GM04504 (cell line): ENCODE measurements at regions not wholly inside any gene's neighbourhood (a gene's known extent, or its start where the extent isn't known, plus 50 kb on each side); places are given as distances from the start of the nearest gene placed in this dataset.
"Not testable (repeated sequence)": the region's sequence is repeated elsewhere in the genome, so short reads cannot be mapped to it uniquely, and the experiment has no call there.

Source experiments
- DNase-seq: peaks from one replicate; pipeline ENCODE4 v3.0.0-alpha.2; 2012; ENCODE audit warnings: low read depth

- DNase-seq: not testable (repeated sequence)
Observed at GRCh38 chr12:46617737-46618136, 208.1 kb downstream of the SLC38A4 start.

GRCh38 chr12:46617167-46617566 lies 208.6 kb downstream of the SLC38A4 start:
- peak; percentile 89 for DNase-seq

- no peak for DNase-seq
Observed at GRCh38 chr12:46610754-46611153, 215.0 kb downstream of the SLC38A4 start.

GRCh38 chr12:46609674-46610073 lies 216.1 kb downstream of the SLC38A4 start:
- DNase-seq: no peak

- no peak for DNase-seq
Observed at GRCh38 chr12:46609273-46609623, 216.5 kb downstream of the SLC38A4 start.

- peak; percentile 70 for DNase-seq
Observed at GRCh38 chr12:46608431-46609272, 217.1 kb downstream of the SLC38A4 start.

GRCh38 chr12:46604684-46605083 lies 221.1 kb downstream of the SLC38A4 start:
- DNase-seq: no peak

- no peak for DNase-seq
Observed at GRCh38 chr12:46603776-46604456, 221.9 kb downstream of the SLC38A4 start.

- DNase-seq: no peak
Observed at GRCh38 chr12:46602474-46602873, 223.3 kb downstream of the SLC38A4 start.

- DNase-seq: no peak
Observed at GRCh38 chr12:46590991-46591703, 218.6 kb upstream of the SLC38A2 start.

GRCh38 chr12:46585854-46586621 lies 213.5 kb upstream of the SLC38A2 start:
- DNase-seq: no peak

- not testable (repeated sequence) for DNase-seq
Observed at GRCh38 chr12:46584098-46584497, 211.5 kb upstream of the SLC38A2 start.

- DNase-seq: not testable (repeated sequence)
Observed at GRCh38 chr12:46581990-46582389, 209.4 kb upstream of the SLC38A2 start.

GRCh38 chr12:46580445-46580844 lies 207.9 kb upstream of the SLC38A2 start:
- DNase-seq: no peak

- DNase-seq: no peak
Observed at GRCh38 chr12:46579474-46579873, 206.9 kb upstream of the SLC38A2 start.

- DNase-seq: no peak
Observed at GRCh38 chr12:46578190-46578982, 205.8 kb upstream of the SLC38A2 start.

- no peak for DNase-seq
Observed at GRCh38 chr12:46577063-46577776, 204.6 kb upstream of the SLC38A2 start.

- DNase-seq: no peak
Observed at GRCh38 chr12:46574847-46575246, 202.3 kb upstream of the SLC38A2 start.

- DNase-seq: no peak
Observed at GRCh38 chr12:46573347-46573658, 200.7 kb upstream of the SLC38A2 start.

- DNase-seq: no peak
Observed at GRCh38 chr12:46572644-46573346, 200.2 kb upstream of the SLC38A2 start.
